ENCODE measurements at regions not wholly inside any gene's neighbourhood (a gene's known extent, or its start where the extent isn't known, plus 50 kb on each side); places are given as distances from the start of the nearest gene placed in this dataset.

DNA sequence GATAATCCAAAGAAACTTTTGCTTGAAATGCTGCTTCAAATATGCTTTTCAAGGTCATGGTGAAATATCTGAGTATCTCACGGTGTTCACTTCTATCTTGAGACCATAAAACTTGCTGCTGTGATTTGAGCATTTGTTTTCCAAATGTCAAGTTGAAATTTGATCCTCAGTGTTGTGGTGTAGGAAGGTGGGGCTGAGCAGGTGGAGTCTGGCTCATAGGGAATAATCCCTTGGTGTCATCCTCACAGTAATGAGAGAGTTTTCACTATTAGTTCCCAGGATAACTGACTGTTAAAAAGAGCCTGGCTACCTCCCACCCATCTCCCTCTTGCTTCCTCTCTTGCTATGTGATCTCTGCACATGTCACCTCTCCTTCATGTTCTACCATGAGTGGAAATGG, 858.0 kb upstream of the SLITRK5 start:
- no peaks in the 10 kb centered on the region for H3K79me2 ChIP-seq (ENCODE audit: control insufficient read depth, insufficient read depth, low read length)
- intact Hi-C loops (cut with micrococcal nuclease) (no loop called here), dilution Hi-C loops (cut with MboI; ENCODE audit: extremely low pct_ligation_motif_present, low sequenced_read_pairs) (no loop called here)
- H3K4me2 ChIP-seq (ENCODE audit: insufficient read depth, low read length), result no peak overlapping the region
- no peaks in the 10 kb centered on the region for H3K4me1 ChIP-seq (ENCODE audit: control insufficient read depth, extremely low read depth, insufficient read depth, low read length)
- no peak for DNase-seq (ENCODE audit: low read depth, low spot score)
- TF ChIP-seq, protein P1, sequence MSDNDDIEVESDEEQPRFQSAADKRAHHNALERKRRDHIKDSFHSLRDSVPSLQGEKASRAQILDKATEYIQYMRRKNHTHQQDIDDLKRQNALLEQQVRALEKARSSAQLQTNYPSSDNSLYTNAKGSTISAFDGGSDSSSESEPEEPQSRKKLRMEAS (IDR thresholded peaks at IDR 0.05; ENCODE audit: insufficient read depth, insufficient read length), result no peak
- no peak for TF ChIP-seq FOS (IDR thresholded peaks at IDR 0.05; ENCODE audit: borderline replicate concordance, insufficient read depth, low read length)
- no peak for TF ChIP-seq EZH2 (IDR thresholded peaks at IDR 0.05; ENCODE audit: borderline replicate concordance, low read depth, low read length, severe bottlenecking)
- TF ChIP-seq MYC (IDR thresholded peaks at IDR 0.05; ENCODE audit: low read depth, low read length), result no peak
- H2AFZ ChIP-seq (ENCODE audit: low read depth, low read length), result no peak overlapping the region
- H3K9me3 ChIP-seq (replicated peaks; ENCODE audit: control insufficient read depth, insufficient read depth, low read length), result peaks cover 3% of the 10 kb centered on the region
- H3K36me3 ChIP-seq (ENCODE audit: control insufficient read depth in 2 of 2, extremely low read depth in 1 of 2, insufficient read depth in 2 of 2, low read length in 2 of 2), result no peaks in the 10 kb centered on the region
- ChIA-PET POLR2A (no interaction called here), CTCF (no interaction called here)
- no peak overlapping the region for H3K27ac ChIP-seq (ENCODE audit: insufficient read depth, low read depth, low read length)
- no peak overlapping the region for H3K9ac ChIP-seq (replicated peaks; ENCODE audit: extremely low read depth, insufficient read depth, low read length)
- no peaks in the 10 kb centered on the region for H3K9me1 ChIP-seq (replicated peaks; ENCODE audit: control insufficient read depth, extremely low read depth, insufficient read depth, low read length)
- no peaks in the 10 kb centered on the region for H4K20me1 ChIP-seq (replicated peaks; ENCODE audit: control insufficient read depth, extremely low read depth, insufficient read depth, low read length)
- no peak for FAIRE-seq
- H3K4me3 ChIP-seq (replicated peaks in 1 of 3; ENCODE audit: insufficient read depth in 1 of 3, low read depth in 1 of 3, low read length in 3 of 3), result no peak overlapping the region
- BruUV-seq (replicated peaks), result no TSS peak
- H3K27me3 ChIP-seq (ENCODE audit: control insufficient read depth in 2 of 2, insufficient read depth in 2 of 2, low read length in 2 of 2), result no peaks in the 10 kb centered on the region

DNA sequence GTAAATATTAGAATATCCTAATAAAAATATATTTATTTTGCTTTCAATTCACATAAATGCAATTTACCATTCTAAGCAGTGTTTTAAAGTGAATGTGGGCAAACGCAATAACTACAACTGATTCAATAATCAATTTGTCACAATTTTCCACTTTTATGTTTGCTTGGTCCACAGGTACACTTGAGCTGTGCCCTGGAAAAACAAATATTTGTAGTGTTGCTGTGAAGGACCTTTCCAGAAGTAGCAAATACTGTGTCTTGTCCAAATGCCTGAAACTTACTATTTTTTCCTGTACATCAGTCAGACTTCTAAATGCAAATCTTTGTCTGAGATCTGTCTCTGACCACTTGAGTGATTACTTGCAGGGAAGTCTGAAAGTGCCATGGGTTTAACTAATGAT, 845.8 kb upstream of the SLITRK5 start:
- FAIRE-seq (no peak), DNase-seq (ENCODE audit: low read depth, low spot score) (no peak)
- Histone ChIP-seq H3K4me3 (replicated peaks in 1 of 3; ENCODE audit: insufficient read depth in 1 of 3, low read depth in 1 of 3, low read length in 3 of 3) (no peak overlapping the region), H3K27me3 (ENCODE audit: control insufficient read depth in 2 of 2, insufficient read depth in 2 of 2, low read length in 2 of 2) (no peaks in the 10 kb centered on the region), H3K9me3 (replicated peaks; ENCODE audit: control insufficient read depth, insufficient read depth, low read length) (no peaks in the 10 kb centered on the region), H3K27ac (ENCODE audit: insufficient read depth, low read depth, low read length) (no peak overlapping the region), H4K20me1 (replicated peaks; ENCODE audit: control insufficient read depth, extremely low read depth, insufficient read depth, low read length) (no peaks in the 10 kb centered on the region), H3K9me1 (replicated peaks; ENCODE audit: control insufficient read depth, extremely low read depth, insufficient read depth, low read length) (no peaks in the 10 kb centered on the region), H2AFZ (ENCODE audit: low read depth, low read length) (no peak overlapping the region), H3K4me1 (ENCODE audit: control insufficient read depth, extremely low read depth, insufficient read depth, low read length) (no peaks in the 10 kb centered on the region), H3K4me2 (ENCODE audit: insufficient read depth, low read length) (no peak overlapping the region), H3K79me2 (ENCODE audit: control insufficient read depth, insufficient read depth, low read length) (no peaks in the 10 kb centered on the region), H3K36me3 (ENCODE audit: control insufficient read depth in 2 of 2, extremely low read depth in 1 of 2, insufficient read depth in 2 of 2, low read length in 2 of 2) (no peaks in the 10 kb centered on the region), H3K9ac (replicated peaks; ENCODE audit: extremely low read depth, insufficient read depth, low read length) (no peak overlapping the region)
- TF ChIP-seq, protein P2, sequence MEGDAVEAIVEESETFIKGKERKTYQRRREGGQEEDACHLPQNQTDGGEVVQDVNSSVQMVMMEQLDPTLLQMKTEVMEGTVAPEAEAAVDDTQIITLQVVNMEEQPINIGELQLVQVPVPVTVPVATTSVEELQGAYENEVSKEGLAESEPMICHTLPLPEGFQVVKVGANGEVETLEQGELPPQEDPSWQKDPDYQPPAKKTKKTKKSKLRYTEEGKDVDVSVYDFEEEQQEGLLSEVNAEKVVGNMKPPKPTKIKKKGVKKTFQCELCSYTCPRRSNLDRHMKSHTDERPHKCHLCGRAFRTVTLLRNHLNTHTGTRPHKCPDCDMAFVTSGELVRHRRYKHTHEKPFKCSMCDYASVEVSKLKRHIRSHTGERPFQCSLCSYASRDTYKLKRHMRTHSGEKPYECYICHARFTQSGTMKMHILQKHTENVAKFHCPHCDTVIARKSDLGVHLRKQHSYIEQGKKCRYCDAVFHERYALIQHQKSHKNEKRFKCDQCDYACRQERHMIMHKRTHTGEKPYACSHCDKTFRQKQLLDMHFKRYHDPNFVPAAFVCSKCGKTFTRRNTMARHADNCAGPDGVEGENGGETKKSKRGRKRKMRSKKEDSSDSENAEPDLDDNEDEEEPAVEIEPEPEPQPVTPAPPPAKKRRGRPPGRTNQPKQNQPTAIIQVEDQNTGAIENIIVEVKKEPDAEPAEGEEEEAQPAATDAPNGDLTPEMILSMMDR (IDR thresholded peaks at IDR 0.05; ENCODE audit: extremely low read depth in 1 of 2, insufficient read depth in 1 of 2, low read depth in 1 of 2, low read length in 2 of 2), result no peak
- no peak for TF ChIP-seq POLR2A (IDR thresholded peaks at IDR 0.05; ENCODE audit: low read depth, low read length)
- no peak for TF ChIP-seq MYC (IDR thresholded peaks at IDR 0.05; ENCODE audit: low read depth, low read length)
- no peak for TF ChIP-seq JUN (IDR thresholded peaks at IDR 0.05; ENCODE audit: borderline replicate concordance, insufficient read depth, insufficient read length, low read depth)
- no peak for TF ChIP-seq POLR2AphosphoS5 (IDR thresholded peaks at IDR 0.05; ENCODE audit: insufficient read depth, low read depth, low read length)
- no peak for TF ChIP-seq EZH2 (IDR thresholded peaks at IDR 0.05; ENCODE audit: borderline replicate concordance, low read depth, low read length, severe bottlenecking)
- POLR2A ChIA-PET, result no interaction called here
- intact Hi-C loops (cut with micrococcal nuclease), result no loop called here
- dilution Hi-C loops (cut with MboI; ENCODE audit: extremely low pct_ligation_motif_present, low sequenced_read_pairs), result no loop called here
- BruUV-seq (replicated peaks), result no TSS peak
- CTCF ChIA-PET, result no interaction called here
